ENCODE measurements at regions not wholly inside any gene's neighbourhood (a gene's known extent, or its start where the extent isn't known, plus 50 kb on each side); places are given as distances from the start of the nearest gene placed in this dataset.

- TF ChIP-seq CTCF (IDR thresholded peaks at IDR 0.05) (no peak), ZFX (IDR thresholded peaks at IDR 0.05; ENCODE audit: borderline replicate concordance) (no peak)
Measured at GRCh38 chr11:116261606-116262005, 511.2 kb downstream of the BUD13 start.

All from 22Rv1 (cell line).